Left renal pelvis (tissue), 4 donors: ENCODE measurements at regions not wholly inside any gene's neighbourhood (a gene's known extent, or its start where the extent isn't known, plus 50 kb on each side); places are given as distances from the start of the nearest gene placed in this dataset.

Experiments used
- DNase-seq, 4 donors: peaks; one replicate each; pipeline ENCODE4 v3.0.0-alpha.2; 2013; ENCODE audit warnings: low read depth in 4 of 4, low spot score in 3 of 4

DNA sequence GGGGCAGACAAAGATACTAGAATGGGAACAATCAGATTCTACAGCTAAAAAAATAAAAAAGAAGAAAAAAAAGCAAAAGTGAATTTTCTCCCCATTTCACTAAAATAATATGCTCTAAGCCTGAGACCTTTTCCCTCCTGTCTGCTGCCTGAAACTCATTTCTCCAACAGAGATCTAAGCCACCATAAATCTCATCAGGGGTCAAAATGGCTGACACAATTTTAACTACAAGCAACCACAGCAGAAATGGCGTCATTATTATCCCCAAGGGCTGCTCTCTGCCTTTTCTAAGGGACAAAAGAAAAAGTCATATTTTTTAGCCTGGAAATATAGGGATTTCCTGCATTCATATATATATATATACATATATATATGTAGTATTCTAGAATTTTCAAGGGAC is 183.7 kb upstream of the CAMK1G start:
- DNase-seq, result no peak

DNA sequence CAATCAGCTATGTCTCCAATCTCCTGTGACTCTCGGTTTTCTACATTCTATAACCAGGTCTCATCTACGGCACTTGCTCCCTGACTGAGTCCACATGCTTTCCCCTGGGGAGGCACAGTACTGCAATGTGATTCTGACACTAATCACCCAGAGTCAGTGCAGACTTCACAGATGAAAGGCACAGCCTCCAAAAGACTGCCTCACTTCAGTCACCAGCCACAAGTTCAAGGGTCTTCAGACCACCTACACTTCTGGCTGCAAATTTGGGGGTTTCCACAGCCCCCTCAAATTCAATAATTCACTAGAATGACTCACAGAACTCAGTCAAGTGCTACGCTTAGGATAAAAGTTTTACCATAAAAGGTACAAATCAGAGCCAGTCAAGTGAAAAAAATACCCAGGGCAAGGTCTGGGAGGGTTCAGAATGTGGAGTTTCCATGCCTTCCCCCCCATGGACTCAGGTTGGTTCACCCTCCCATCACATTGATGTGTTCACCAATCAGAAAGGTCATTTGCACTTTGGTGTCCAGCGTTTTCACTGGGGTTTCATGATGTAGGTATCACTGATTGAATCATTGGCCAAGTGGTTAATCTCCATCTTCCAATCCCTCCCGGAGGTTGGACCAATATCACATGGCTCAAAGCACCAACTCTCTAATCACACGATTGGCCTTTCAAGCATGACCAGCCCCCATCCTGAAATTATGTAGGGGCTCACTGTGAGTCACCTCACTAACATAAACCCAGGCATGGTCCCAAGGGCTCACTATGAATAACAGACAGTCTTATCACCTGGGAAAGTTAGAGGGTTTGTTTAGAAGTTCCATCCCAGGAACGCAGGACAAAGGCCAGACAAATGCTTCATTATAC is 182.9 kb upstream of the CAMK1G start:
- no peak for DNase-seq

DNA sequence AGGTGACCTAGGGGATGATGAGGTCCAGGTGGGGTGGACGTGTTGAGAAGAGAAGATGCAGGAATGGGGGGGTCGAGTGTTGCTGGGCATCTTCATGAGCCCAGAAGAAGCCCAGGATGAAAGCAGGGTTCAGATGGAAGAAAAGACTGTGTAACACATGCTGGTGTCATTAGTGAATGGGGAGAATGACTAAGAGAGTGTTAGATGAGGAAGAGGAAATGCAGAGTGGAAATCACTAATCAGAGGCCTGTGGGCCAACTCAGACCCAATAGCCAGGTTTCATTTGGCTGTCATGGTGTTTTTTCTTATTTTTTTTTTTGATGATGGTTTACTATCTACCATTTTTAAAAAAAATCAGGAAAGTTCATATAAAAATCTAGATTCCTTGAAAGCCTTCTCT is 180.8 kb upstream of the CAMK1G start:
- no peak for DNase-seq

- no peak for DNase-seq
Measured at GRCh38 chr1:209403921-209404320, 179.6 kb upstream of the CAMK1G start.

DNA sequence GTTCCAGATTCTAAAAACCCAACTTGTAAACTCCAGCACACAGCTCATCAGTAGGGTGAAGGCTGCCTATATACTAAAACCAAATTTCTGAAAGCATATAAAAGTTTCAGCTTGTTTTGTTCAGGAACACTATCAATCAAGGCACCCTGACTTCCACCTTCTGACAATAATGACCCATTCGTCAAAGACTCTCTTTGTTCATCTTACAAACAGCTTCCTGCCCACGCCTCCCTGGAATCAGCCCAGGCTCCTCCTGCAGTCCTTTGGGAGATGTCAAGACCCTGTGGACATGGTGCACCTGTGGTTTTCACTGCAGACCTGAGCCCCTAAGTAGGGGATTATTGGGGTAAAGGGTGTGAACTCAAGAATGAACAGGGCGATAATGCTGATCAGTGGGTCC is 178.9 kb upstream of the CAMK1G start:
- no peak for DNase-seq

- DNase-seq, result no peak
Measured at GRCh38 chr1:209405183-209405814, 178.2 kb upstream of the CAMK1G start.

- DNase-seq, result no peak
Measured at GRCh38 chr1:209406168-209406567, 177.3 kb upstream of the CAMK1G start.

DNA sequence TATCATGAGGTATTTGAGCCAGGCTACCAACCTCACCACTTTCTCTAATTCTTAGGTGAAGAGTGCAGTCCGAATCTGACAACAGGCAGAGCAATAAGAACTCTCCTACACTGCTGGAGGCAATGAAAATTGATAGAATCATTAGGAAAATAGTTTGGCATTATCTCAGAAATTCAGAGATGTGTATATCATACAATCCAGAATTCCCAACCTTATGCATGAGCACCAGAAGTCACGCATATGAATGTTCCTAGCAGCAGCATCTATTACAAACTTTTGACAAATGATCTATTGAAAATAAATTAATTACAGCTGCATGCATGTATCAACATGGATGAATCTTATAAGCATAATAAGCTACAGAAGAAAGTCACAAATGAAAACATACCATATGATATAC is 176.9 kb upstream of the CAMK1G start:
- no peak for DNase-seq

- DNase-seq, result no peak
Measured at GRCh38 chr1:209409780-209410179, 173.7 kb upstream of the CAMK1G start.

DNA sequence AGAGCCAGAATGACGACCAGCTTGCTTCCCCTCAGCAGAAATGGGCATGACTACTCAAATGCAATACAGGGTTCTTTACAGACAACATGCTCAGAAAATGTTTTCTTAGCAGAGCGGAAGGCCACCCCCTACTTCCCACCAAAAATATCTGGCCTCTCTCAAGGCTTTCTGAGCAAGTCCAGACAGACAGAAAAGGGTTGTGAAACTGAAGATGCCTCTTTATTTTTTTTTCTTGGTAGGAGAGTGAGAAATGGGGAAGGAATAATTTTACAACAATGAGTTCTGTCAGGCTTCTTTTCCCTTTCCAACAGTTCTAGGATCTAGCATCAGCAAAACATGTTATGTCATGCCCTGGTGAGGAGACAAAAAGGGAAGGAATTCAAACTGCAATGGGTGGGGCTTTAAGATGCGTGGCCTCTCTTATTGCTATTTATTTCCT is 172.0 kb upstream of the CAMK1G start:
- no peak for DNase-seq

- no peak for DNase-seq
Measured at GRCh38 chr1:209412036-209412435, 171.5 kb upstream of the CAMK1G start.

DNA sequence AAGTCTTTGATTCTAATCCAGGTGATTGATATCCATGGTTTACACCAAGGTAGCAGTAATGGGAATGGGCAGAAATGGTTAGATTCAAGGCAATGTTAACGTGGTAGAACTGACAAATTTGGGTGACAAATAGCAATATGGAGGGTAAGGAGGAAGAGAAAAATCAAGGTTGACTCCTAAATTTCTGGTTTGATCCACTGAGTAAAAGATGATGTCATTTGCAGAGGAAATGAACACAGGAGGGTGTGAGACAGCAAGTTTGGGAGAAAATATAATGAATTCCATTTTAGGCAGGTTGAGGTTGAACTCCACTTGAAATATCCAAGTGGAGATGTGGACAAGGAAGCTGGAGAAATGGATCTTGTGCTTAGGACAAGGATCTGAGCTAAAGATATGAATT is 170.9 kb upstream of the CAMK1G start:
- no peak for DNase-seq

- no peak for DNase-seq
Measured at GRCh38 chr1:209413062-209413461, 170.5 kb upstream of the CAMK1G start.

GRCh38 chr1:209414803-209415329 is 168.6 kb upstream of the CAMK1G start:
- DNase-seq, result no peak

DNA sequence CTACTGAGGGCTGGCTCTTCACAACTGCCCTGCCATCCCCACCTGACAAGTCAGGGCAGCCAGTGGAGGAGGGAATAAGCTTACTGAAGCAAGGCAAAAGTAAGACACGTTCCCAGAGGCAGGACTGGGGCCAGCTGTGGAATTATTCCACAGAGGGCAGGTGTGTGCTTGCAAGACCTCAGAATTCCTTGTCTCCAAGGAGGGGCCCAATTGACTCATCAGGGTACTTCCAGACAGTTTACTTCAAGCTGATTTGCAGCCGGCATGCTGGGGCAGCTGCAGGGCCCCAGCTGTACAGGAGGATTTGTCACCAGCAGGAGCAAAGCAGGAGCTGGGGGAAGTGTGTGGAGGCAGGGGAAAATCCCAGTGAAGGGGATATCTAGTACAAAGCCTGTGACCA is 167.5 kb upstream of the CAMK1G start:
- no peak for DNase-seq

- no peak for DNase-seq
Measured at GRCh38 chr1:209416716-209417115, 166.8 kb upstream of the CAMK1G start.

- no peak for DNase-seq
Measured at GRCh38 chr1:209417761-209418160, 165.8 kb upstream of the CAMK1G start.

DNA sequence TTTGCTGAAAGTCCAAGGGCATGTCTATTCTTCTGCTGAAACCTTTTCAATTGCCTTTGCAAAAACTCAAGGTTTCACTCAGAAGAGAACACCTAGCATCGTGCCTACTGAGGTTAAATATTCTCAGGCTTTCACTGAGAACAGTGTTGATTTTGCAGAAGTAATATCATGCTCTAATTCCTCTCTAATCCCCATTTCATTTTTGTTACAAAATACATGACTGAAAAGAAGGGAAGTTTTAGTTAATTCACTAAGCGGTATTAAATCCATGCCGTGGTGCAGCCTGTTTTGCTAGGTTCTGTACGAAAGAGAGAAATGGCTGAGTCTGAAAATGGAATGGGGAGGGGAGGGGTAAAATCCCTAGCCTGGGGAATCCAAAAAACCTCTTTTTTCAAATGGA is 163.2 kb upstream of the CAMK1G start:
- DNase-seq, result no peak

- no peak for DNase-seq
Measured at GRCh38 chr1:209421186-209421585, 162.3 kb upstream of the CAMK1G start.

- DNase-seq, result no peak
Measured at GRCh38 chr1:209421978-209422680, 161.4 kb upstream of the CAMK1G start.

DNA sequence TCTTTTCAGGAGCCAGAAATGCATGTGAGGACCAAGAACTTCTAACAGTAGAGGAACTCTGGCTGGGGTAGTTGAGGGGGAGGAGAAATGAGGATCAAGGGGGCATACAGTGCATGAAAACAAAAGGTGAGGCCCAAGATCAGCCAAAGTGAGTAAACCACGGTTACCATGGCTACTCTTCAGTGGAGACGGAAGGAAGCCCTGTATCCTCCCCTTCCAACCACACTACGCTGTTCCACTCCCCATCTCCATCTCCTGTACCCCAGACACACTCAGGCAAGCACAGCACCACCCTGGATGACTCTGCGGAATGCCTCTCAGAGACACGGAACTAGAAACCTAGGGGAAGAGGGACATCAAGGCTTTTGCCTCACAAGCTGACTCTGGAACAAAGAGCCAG is 157.6 kb upstream of the CAMK1G start:
- DNase-seq, result no peak
